Loucy (cell line): ENCODE measurements at regions not wholly inside any gene's neighbourhood (a gene's known extent, or its start where the extent isn't known, plus 50 kb on each side); places are given as distances from the start of the nearest gene placed in this dataset.

ENCODE experiments used
- EZH2phosphoT487 ChIP-seq: fragments of 200-600 bp; IDR thresholded peaks from 2 replicates; pipeline ENCODE4 v1.6.1; 2018; ENCODE audit warnings: antibody characterized with exemption, mild to moderate bottlenecking, moderate library complexity, borderline replicate concordance
- TF ChIP-seq, protein P1 (sequence below): fragments of 200-600 bp; sonication (generic); conservative IDR thresholded peaks from 2 replicates; pipeline ENCODE4 v1.5.1; 2014; ENCODE audit warnings: mild to moderate bottlenecking, antibody characterized with exemption, low read length

DNA sequence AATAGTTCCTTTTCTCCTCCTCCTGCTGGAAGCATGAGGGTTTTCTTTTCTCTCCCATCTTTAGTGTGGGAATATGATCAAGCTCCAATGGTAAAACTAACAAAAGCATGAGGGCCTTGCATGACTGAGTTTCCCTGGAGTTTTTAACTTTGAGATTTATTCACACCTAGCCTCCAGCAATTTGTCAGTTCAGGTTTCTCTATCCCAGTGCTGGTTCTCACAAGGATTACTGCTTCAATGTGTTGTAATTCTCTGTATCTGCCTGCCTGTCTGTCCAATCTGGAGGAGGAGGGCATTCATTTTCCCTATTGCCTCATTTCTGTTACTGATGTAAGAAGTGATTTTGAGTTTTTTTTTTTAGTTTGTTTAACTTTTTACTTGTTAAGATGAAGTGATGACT is 57.6 kb upstream of the RPRM start:
- no peak for TF ChIP-seq EZH2phosphoT487
- TF ChIP-seq, protein P1, sequence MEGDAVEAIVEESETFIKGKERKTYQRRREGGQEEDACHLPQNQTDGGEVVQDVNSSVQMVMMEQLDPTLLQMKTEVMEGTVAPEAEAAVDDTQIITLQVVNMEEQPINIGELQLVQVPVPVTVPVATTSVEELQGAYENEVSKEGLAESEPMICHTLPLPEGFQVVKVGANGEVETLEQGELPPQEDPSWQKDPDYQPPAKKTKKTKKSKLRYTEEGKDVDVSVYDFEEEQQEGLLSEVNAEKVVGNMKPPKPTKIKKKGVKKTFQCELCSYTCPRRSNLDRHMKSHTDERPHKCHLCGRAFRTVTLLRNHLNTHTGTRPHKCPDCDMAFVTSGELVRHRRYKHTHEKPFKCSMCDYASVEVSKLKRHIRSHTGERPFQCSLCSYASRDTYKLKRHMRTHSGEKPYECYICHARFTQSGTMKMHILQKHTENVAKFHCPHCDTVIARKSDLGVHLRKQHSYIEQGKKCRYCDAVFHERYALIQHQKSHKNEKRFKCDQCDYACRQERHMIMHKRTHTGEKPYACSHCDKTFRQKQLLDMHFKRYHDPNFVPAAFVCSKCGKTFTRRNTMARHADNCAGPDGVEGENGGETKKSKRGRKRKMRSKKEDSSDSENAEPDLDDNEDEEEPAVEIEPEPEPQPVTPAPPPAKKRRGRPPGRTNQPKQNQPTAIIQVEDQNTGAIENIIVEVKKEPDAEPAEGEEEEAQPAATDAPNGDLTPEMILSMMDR, result no peak
